ENCODE measurements at regions not wholly inside any gene's neighbourhood (a gene's known extent, or its start where the extent isn't known, plus 50 kb on each side); places are given as distances from the start of the nearest gene placed in this dataset.
"Not testable (repeated sequence)": the region's sequence is repeated elsewhere in the genome, so short reads cannot be mapped to it uniquely, and the experiment has no call there.

DNA sequence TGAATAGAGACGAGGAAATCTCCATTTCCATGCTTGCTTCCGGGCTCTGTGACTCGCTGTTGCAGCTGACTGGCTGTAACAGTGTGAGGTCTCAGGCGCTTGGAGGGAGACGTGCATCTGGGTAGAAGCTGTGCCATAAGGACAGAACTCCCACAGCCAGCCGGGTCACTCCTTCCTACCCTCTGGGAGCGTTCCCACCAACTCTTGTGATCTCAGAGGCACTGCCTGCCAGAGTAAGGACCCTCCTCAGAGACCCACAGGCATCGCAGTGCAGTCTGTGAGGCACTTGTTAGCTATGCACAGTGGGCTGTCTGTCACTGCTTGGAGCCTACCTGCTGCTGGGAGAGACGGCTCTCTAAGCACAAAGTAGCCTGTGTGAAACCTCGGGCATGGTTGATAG, 203.4 kb upstream of the SEMA6A start:
- Histone ChIP-seq H3K36me3 (no peaks in the 10 kb centered on the region), H3K9me3 (no peaks in the 10 kb centered on the region), H3K4me1 (no peaks in the 10 kb centered on the region), H3K27me3 (no peaks in the 10 kb centered on the region), H3K27ac (no peak overlapping the region), H3K4me3 (no peak overlapping the region)
- peak in 1 of 2 donors; percentile 66 for DNase-seq
- 35 to 62% (median 42%) methylated on average over 5 to 10 of the region's 10 CpGs for WGBS, 5 donors
- TF ChIP-seq POLR2AphosphoS5 (IDR thresholded peaks at IDR 0.05), result no peak
- TF ChIP-seq, protein P1, sequence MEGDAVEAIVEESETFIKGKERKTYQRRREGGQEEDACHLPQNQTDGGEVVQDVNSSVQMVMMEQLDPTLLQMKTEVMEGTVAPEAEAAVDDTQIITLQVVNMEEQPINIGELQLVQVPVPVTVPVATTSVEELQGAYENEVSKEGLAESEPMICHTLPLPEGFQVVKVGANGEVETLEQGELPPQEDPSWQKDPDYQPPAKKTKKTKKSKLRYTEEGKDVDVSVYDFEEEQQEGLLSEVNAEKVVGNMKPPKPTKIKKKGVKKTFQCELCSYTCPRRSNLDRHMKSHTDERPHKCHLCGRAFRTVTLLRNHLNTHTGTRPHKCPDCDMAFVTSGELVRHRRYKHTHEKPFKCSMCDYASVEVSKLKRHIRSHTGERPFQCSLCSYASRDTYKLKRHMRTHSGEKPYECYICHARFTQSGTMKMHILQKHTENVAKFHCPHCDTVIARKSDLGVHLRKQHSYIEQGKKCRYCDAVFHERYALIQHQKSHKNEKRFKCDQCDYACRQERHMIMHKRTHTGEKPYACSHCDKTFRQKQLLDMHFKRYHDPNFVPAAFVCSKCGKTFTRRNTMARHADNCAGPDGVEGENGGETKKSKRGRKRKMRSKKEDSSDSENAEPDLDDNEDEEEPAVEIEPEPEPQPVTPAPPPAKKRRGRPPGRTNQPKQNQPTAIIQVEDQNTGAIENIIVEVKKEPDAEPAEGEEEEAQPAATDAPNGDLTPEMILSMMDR (IDR thresholded peaks at IDR 0.05), result no peak
- no peak for TF ChIP-seq EP300 (IDR thresholded peaks at IDR 0.05)
- TF ChIP-seq POLR2A (IDR thresholded peaks at IDR 0.05), result no peak
- intact Hi-C loops (cut with DNase I; ENCODE audit: low total_unique reads), result no loop called here

DNA sequence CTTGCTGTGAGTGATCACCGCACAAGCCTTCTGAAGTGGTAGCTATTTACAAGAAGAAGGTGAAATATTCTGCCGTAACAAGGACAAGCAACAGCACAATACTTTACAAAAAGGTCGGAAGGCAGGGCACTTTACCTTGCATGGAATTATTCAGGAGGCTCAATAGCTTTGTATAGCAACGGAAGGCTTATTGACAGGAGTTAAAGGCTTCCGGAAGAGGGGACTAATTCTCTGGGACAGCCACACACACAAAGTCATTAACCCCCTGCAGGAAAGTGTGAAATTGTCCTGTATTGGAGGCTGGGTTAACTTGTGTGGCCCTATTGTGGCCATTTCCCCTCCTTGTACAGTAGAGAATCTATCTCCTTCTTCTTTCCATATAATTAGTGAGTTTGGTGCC, 199.3 kb upstream of the SEMA6A start:
- TF ChIP-seq POLR2AphosphoS5 (IDR thresholded peaks at IDR 0.05), result no peak
- Histone ChIP-seq H3K4me1 (no peaks in the 10 kb centered on the region), H3K9me3 (no peaks in the 10 kb centered on the region), H3K27ac (no peak overlapping the region), H3K36me3 (no peaks in the 10 kb centered on the region), H3K4me3 (no peak overlapping the region), H3K27me3 (no peaks in the 10 kb centered on the region)
- intact Hi-C loops (cut with DNase I; ENCODE audit: low total_unique reads), result no loop called here
- WGBS, 5 donors, result 73 to 88% (median 78%) methylated on average over 5 of the region's 5 CpGs
- DNase-seq, result no peak

DNA sequence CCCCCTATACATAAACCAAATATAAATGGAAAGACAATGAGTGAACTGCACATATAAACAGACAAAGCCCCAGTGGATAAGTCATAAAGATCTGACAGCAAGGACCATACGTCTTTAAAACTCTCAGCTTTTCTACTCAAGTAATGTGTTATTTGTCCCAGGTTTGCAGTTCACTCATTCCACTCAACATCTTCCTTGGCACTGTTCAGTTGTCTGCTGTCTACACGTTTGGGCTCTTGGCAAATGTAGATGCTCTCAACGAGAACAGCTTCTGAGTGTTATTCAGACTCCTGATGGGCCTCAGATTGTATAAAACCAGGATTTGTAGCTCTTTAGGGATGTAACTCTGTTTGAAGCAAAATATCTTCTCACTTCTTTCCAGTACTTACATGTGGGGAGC, 198.2 kb upstream of the SEMA6A start:
- no peaks in the 10 kb centered on the region for H3K36me3 ChIP-seq
- no peaks in the 10 kb centered on the region for H3K9me3 ChIP-seq
- H3K4me3 ChIP-seq, result no peak overlapping the region
- TF ChIP-seq POLR2AphosphoS5 (IDR thresholded peaks at IDR 0.05) (no peak), EP300 (IDR thresholded peaks at IDR 0.05) (no peak), POLR2A (IDR thresholded peaks at IDR 0.05) (no peak)
- TF ChIP-seq, protein P1 (IDR thresholded peaks at IDR 0.05), result no peak
- no peak overlapping the region for H3K27ac ChIP-seq
- intact Hi-C loops (cut with DNase I; ENCODE audit: low total_unique reads), result no loop called here
- 54 to 76% (median 62%) methylated on average over 3 of the region's 3 CpGs for WGBS, 5 donors
- peak in 1 of 2 donors; percentile 40 for DNase-seq
- no peaks in the 10 kb centered on the region for H3K4me1 ChIP-seq
- no peaks in the 10 kb centered on the region for H3K27me3 ChIP-seq

DNA sequence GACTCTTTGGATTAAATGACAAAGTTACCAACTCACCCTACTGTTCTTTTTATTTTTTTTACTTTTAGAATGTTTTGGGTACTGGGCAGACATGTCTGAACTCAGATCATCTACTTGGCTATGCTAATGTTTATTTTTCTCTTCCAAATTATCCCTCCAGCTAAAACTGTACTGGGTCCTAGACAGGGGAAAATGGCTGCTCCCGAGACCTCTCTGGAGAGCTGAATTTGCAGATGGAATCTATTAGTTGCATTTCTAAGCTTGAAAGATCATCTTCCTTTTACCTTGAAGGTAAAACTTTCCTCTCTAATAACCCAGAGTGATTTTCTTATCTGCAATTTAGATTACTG, 197.5 kb upstream of the SEMA6A start:
- Histone ChIP-seq H3K36me3 (no peaks in the 10 kb centered on the region), H3K4me3 (no peak overlapping the region), H3K9me3 (no peaks in the 10 kb centered on the region), H3K27ac (no peak overlapping the region), H3K4me1 (no peaks in the 10 kb centered on the region), H3K27me3 (no peaks in the 10 kb centered on the region)
- no peak for DNase-seq
- WGBS, 5 donors, result 72 to 86% (median 78%) methylated on average over 1 of the region's 1 CpG
- no peak for TF ChIP-seq POLR2A (IDR thresholded peaks at IDR 0.05)
- TF ChIP-seq POLR2AphosphoS5 (IDR thresholded peaks at IDR 0.05), result no peak
- TF ChIP-seq EP300 (IDR thresholded peaks at IDR 0.05), result no peak
- TF ChIP-seq, protein P1 (IDR thresholded peaks at IDR 0.05), result no peak
- intact Hi-C loops (cut with DNase I; ENCODE audit: low total_unique reads), result no loop called here

GRCh38 chr5:116771466-116772151, 197.0 kb upstream of the SEMA6A start:
- Histone ChIP-seq H3K4me1 (no peaks in the 10 kb centered on the region), H3K9me3 (no peaks in the 10 kb centered on the region), H3K27ac (no peak overlapping the region), H3K36me3 (no peaks in the 10 kb centered on the region), H3K27me3 (no peaks in the 10 kb centered on the region), H3K4me3 (no peak overlapping the region)
- intact Hi-C loops (cut with DNase I; ENCODE audit: low total_unique reads), result no loop called here
- 59 to 72% (median 64%) methylated on average over 9 of the region's 9 CpGs for WGBS, 5 donors
- TF ChIP-seq EP300 (IDR thresholded peaks at IDR 0.05), result no peak
- TF ChIP-seq, protein P1 (IDR thresholded peaks at IDR 0.05), result no peak
- TF ChIP-seq POLR2AphosphoS5 (IDR thresholded peaks at IDR 0.05), result no peak
- no peak for TF ChIP-seq POLR2A (IDR thresholded peaks at IDR 0.05)
- no peak for DNase-seq

DNA sequence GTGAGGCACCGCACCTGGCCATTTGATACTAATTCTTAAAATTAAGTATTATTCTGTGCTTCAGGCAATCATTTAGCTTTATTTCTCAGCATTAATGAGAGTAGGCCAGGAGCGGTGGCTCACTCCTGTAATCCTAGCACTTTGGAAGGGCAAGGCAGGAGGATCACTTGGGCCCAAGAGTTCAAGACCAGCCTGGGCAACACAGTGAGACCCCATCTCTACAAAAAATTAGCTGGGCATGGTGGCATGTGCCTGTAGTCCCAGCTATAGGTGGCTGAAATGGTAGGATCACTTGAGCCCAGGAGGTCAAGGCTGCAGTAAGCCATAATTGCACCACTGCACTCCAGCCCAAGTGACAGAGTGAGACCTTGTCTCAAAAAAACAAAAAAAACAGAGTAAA, 195.3 kb upstream of the SEMA6A start:
- 97 to 100% (median 97%) methylated on average over 2 of the region's 2 CpGs for WGBS, 5 donors
- H3K27ac ChIP-seq; intact Hi-C loops (cut with DNase I; ENCODE audit: low total_unique reads); H3K27me3 ChIP-seq; H3K4me1 ChIP-seq; H3K36me3 ChIP-seq; DNase-seq; H3K9me3 ChIP-seq; H3K4me3 ChIP-seq: not testable (repeated sequence)
